ENCODE measurements at regions not wholly inside any gene's neighbourhood (a gene's known extent, or its start where the extent isn't known, plus 50 kb on each side); places are given as distances from the start of the nearest gene placed in this dataset.

- Mint-ChIP-seq H3K4me1 (ENCODE audit: low read depth) (no peaks in the 10 kb centered on the region), H3K27ac (no peak overlapping the region), H3K9me3 (peaks cover 41% of the 10 kb centered on the region), H3K36me3 (ENCODE audit: low read depth) (peaks cover 4% of the 10 kb centered on the region), H3K27me3 (ENCODE audit: low read depth) (no peaks in the 10 kb centered on the region), H3K4me3 (no peak overlapping the region)
Observed at GRCh38 chrX:39283239-39283638, 482.0 kb downstream of the MID1IP1 start.

- peaks cover 3% of the 10 kb centered on the region for H3K4me1 Mint-ChIP-seq (ENCODE audit: low read depth)
- H3K9me3 Mint-ChIP-seq: peaks cover 20% of the 10 kb centered on the region
- peaks cover 6% of the 10 kb centered on the region for H3K36me3 Mint-ChIP-seq (ENCODE audit: low read depth)
- no peak overlapping the region for H3K27ac Mint-ChIP-seq
- no peaks in the 10 kb centered on the region for H3K27me3 Mint-ChIP-seq (ENCODE audit: low read depth)
- H3K4me3 Mint-ChIP-seq: no peak overlapping the region
Observed at GRCh38 chrX:39288592-39288991, 487.3 kb downstream of the MID1IP1 start.

- peaks cover 9% of the 10 kb centered on the region for H3K9me3 Mint-ChIP-seq
- H3K4me3 Mint-ChIP-seq: no peak overlapping the region
- peaks cover 3% of the 10 kb centered on the region for H3K4me1 Mint-ChIP-seq (ENCODE audit: low read depth)
- H3K36me3 Mint-ChIP-seq (ENCODE audit: low read depth): peaks cover 5% of the 10 kb centered on the region
- H3K27ac Mint-ChIP-seq: no peak overlapping the region
- H3K27me3 Mint-ChIP-seq (ENCODE audit: low read depth): no peaks in the 10 kb centered on the region
Observed at GRCh38 chrX:39289827-39290226, 488.6 kb downstream of the MID1IP1 start.

- no peak overlapping the region for H3K27ac Mint-ChIP-seq
- no peaks in the 10 kb centered on the region for H3K27me3 Mint-ChIP-seq (ENCODE audit: low read depth)
- no peak overlapping the region for H3K4me3 Mint-ChIP-seq
- peaks cover 14% of the 10 kb centered on the region for H3K9me3 Mint-ChIP-seq
- peaks cover 7% of the 10 kb centered on the region for H3K36me3 Mint-ChIP-seq (ENCODE audit: low read depth)
- H3K4me1 Mint-ChIP-seq (ENCODE audit: low read depth): peaks cover 4% of the 10 kb centered on the region
Observed at GRCh38 chrX:39293203-39293602, 491.9 kb downstream of the MID1IP1 start.

GRCh38 chrX:39296472-39296871 is 495.2 kb downstream of the MID1IP1 start:
- Mint-ChIP-seq H3K36me3 (ENCODE audit: low read depth) (peaks cover 9% of the 10 kb centered on the region), H3K27ac (no peak overlapping the region), H3K27me3 (ENCODE audit: low read depth) (no peaks in the 10 kb centered on the region), H3K9me3 (peaks cover 17% of the 10 kb centered on the region), H3K4me1 (ENCODE audit: low read depth) (peaks cover 6% of the 10 kb centered on the region), H3K4me3 (no peak overlapping the region)

GRCh38 chrX:39298821-39299220 is 497.6 kb downstream of the MID1IP1 start:
- H3K27me3 Mint-ChIP-seq (ENCODE audit: low read depth): no peaks in the 10 kb centered on the region
- no peak overlapping the region for H3K4me3 Mint-ChIP-seq
- H3K9me3 Mint-ChIP-seq: peaks cover 17% of the 10 kb centered on the region
- peaks cover 4% of the 10 kb centered on the region for H3K4me1 Mint-ChIP-seq (ENCODE audit: low read depth)
- H3K27ac Mint-ChIP-seq: no peak overlapping the region
- H3K36me3 Mint-ChIP-seq (ENCODE audit: low read depth): peaks cover 4% of the 10 kb centered on the region

GRCh38 chrX:39299615-39300014 is 498.4 kb downstream of the MID1IP1 start:
- Mint-ChIP-seq H3K4me1 (ENCODE audit: low read depth) (peaks cover 4% of the 10 kb centered on the region), H3K36me3 (ENCODE audit: low read depth) (peaks cover 4% of the 10 kb centered on the region), H3K27ac (no peak overlapping the region), H3K27me3 (ENCODE audit: low read depth) (no peaks in the 10 kb centered on the region), H3K4me3 (no peak overlapping the region), H3K9me3 (peaks cover 17% of the 10 kb centered on the region)

- H3K36me3 Mint-ChIP-seq (ENCODE audit: low read depth): peaks cover 2% of the 10 kb centered on the region
- no peak overlapping the region for H3K27ac Mint-ChIP-seq
- H3K4me3 Mint-ChIP-seq: no peak overlapping the region
- H3K4me1 Mint-ChIP-seq (ENCODE audit: low read depth): peaks cover 2% of the 10 kb centered on the region
- peaks cover 8% of the 10 kb centered on the region for H3K9me3 Mint-ChIP-seq
- no peaks in the 10 kb centered on the region for H3K27me3 Mint-ChIP-seq (ENCODE audit: low read depth)
Observed at GRCh38 chrX:39301036-39301435, 499.8 kb downstream of the MID1IP1 start.

GRCh38 chrX:39302838-39303237 is 501.6 kb downstream of the MID1IP1 start:
- no peak overlapping the region for H3K27ac Mint-ChIP-seq
- no peaks in the 10 kb centered on the region for H3K27me3 Mint-ChIP-seq (ENCODE audit: low read depth)
- no peak overlapping the region for H3K4me3 Mint-ChIP-seq
- H3K9me3 Mint-ChIP-seq: peaks cover 8% of the 10 kb centered on the region
- H3K36me3 Mint-ChIP-seq (ENCODE audit: low read depth): peaks cover 2% of the 10 kb centered on the region
- H3K4me1 Mint-ChIP-seq (ENCODE audit: low read depth): peaks cover 2% of the 10 kb centered on the region

GRCh38 chrX:39304746-39305145 is 503.5 kb downstream of the MID1IP1 start:
- H3K9me3 Mint-ChIP-seq: peaks cover 8% of the 10 kb centered on the region
- no peak overlapping the region for H3K27ac Mint-ChIP-seq
- no peaks in the 10 kb centered on the region for H3K27me3 Mint-ChIP-seq (ENCODE audit: low read depth)
- peaks cover 6% of the 10 kb centered on the region for H3K36me3 Mint-ChIP-seq (ENCODE audit: low read depth)
- peaks cover 14% of the 10 kb centered on the region for H3K4me1 Mint-ChIP-seq (ENCODE audit: low read depth)
- no peak overlapping the region for H3K4me3 Mint-ChIP-seq

GRCh38 chrX:39307488-39307887 is 506.2 kb downstream of the MID1IP1 start:
- Mint-ChIP-seq H3K27ac (no peak overlapping the region), H3K36me3 (ENCODE audit: low read depth) (peaks cover 8% of the 10 kb centered on the region), H3K4me1 (ENCODE audit: low read depth) (peaks cover 34% of the 10 kb centered on the region), H3K4me3 (no peak overlapping the region), H3K27me3 (ENCODE audit: low read depth) (no peaks in the 10 kb centered on the region), H3K9me3 (no peaks in the 10 kb centered on the region)

- peaks cover 34% of the 10 kb centered on the region for H3K4me1 Mint-ChIP-seq (ENCODE audit: low read depth)
- peak overlapping the region; percentile 68 for H3K27ac Mint-ChIP-seq
- H3K4me3 Mint-ChIP-seq: no peak overlapping the region
- no peaks in the 10 kb centered on the region for H3K27me3 Mint-ChIP-seq (ENCODE audit: low read depth)
- no peaks in the 10 kb centered on the region for H3K9me3 Mint-ChIP-seq
- H3K36me3 Mint-ChIP-seq (ENCODE audit: low read depth): peaks cover 12% of the 10 kb centered on the region
Observed at GRCh38 chrX:39308126-39308525, 506.9 kb downstream of the MID1IP1 start.

- peak overlapping the region; percentile 94 for H3K27ac Mint-ChIP-seq
- no peak overlapping the region for H3K4me3 Mint-ChIP-seq
- H3K36me3 Mint-ChIP-seq (ENCODE audit: low read depth): peaks cover 12% of the 10 kb centered on the region
- peaks cover 34% of the 10 kb centered on the region for H3K4me1 Mint-ChIP-seq (ENCODE audit: low read depth)
- peaks cover 3% of the 10 kb centered on the region for H3K9me3 Mint-ChIP-seq
- H3K27me3 Mint-ChIP-seq (ENCODE audit: low read depth): no peaks in the 10 kb centered on the region
Observed at GRCh38 chrX:39309018-39309635, 507.9 kb downstream of the MID1IP1 start.

- H3K9me3 Mint-ChIP-seq: peaks cover 3% of the 10 kb centered on the region
- no peaks in the 10 kb centered on the region for H3K27me3 Mint-ChIP-seq (ENCODE audit: low read depth)
- H3K4me1 Mint-ChIP-seq (ENCODE audit: low read depth): peaks cover 35% of the 10 kb centered on the region
- peak overlapping the region; percentile 67 for H3K4me3 Mint-ChIP-seq
- H3K27ac Mint-ChIP-seq: peak overlapping the region; percentile 94
- H3K36me3 Mint-ChIP-seq (ENCODE audit: low read depth): peaks cover 12% of the 10 kb centered on the region
Observed at GRCh38 chrX:39309721-39310152, 508.5 kb downstream of the MID1IP1 start.

- peaks cover 5% of the 10 kb centered on the region for H3K9me3 Mint-ChIP-seq
- H3K4me1 Mint-ChIP-seq (ENCODE audit: low read depth): peaks cover 36% of the 10 kb centered on the region
- H3K27me3 Mint-ChIP-seq (ENCODE audit: low read depth): no peaks in the 10 kb centered on the region
- H3K36me3 Mint-ChIP-seq (ENCODE audit: low read depth): peaks cover 12% of the 10 kb centered on the region
- H3K27ac Mint-ChIP-seq: peak overlapping the region; percentile 94
- no peak overlapping the region for H3K4me3 Mint-ChIP-seq
Observed at GRCh38 chrX:39310891-39311290, 509.6 kb downstream of the MID1IP1 start.

GRCh38 chrX:39311646-39312045 is 510.4 kb downstream of the MID1IP1 start:
- H3K27ac Mint-ChIP-seq: peak overlapping the region; percentile 94
- H3K36me3 Mint-ChIP-seq (ENCODE audit: low read depth): peaks cover 16% of the 10 kb centered on the region
- H3K4me3 Mint-ChIP-seq: no peak overlapping the region
- peaks cover 36% of the 10 kb centered on the region for H3K4me1 Mint-ChIP-seq (ENCODE audit: low read depth)
- H3K27me3 Mint-ChIP-seq (ENCODE audit: low read depth): no peaks in the 10 kb centered on the region
- H3K9me3 Mint-ChIP-seq: peaks cover 7% of the 10 kb centered on the region
